DMS53 (cell line): ENCODE measurements at regions not wholly inside any gene's neighbourhood (a gene's known extent, or its start where the extent isn't known, plus 50 kb on each side); places are given as distances from the start of the nearest gene placed in this dataset.

Experiments
- DNase-seq: peaks from one replicate; lab custom pipeline; 2025; lab: John Stamatoyannopoulos, UW

GRCh38 chr1:216997831-216998230, 274.6 kb upstream of the ESRRG start:
- no peak for DNase-seq

DNA sequence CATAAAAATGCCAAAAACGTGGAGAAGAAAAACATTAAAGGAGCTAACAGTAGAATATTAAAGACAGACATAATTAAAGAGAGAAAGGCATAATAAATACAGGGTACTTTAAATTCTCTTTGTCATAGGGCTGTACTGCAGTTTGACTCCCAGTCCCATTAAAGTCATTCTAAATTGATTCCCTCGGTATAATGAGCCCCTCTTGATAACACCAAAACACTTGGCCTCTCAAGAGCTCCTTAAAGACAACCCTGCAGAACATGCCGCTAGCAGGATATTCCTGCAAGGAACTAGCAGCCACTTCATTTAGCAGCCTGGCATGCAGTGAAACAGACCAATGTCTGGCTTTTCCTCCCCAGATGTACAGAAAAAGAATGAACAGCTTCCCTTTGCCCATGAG, 273.8 kb upstream of the ESRRG start:
- DNase-seq: no peak

- DNase-seq: no peak
Measured at GRCh38 chr1:216984536-216984935, 261.3 kb upstream of the ESRRG start.

DNA sequence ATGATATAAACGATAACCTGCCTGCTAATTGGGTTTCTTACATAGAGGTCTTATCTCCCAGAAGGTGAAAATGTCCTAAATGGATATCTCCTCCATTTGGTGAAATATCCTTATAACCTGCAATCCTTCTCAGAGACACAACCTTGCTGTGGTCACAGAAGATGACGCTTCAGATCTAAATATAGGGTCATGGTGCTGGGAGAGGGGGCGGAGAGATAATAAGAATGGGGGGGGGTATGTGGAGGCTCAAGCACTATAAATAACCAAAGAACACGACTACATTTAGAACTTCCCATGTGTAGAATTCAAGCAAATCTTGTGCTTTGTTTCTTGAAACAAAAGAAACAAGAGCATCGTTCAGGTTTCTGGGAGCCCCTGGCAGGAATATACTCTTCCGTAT, 260.6 kb upstream of the ESRRG start:
- DNase-seq: no peak

DNA sequence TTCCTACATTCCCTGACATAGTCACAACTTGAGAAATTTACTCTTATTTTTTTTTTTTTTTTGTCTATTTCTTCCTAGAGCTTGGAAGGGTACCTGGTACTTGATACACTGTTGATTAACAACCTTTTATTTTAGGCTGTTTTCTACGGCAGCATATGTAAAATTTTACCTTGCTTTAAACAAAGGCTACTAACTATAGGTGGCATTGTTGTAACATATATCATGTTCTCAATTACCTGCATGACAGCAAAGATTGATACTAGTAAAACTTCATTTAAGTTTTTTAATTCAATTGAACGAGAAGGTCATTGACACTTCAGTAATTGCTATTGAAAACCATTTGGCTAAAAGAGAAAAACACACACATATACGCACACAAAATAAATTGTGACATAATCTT, 238.3 kb upstream of the ESRRG start:
- peak; percentile 13 for DNase-seq

GRCh38 chr1:216960716-216961115, 237.5 kb upstream of the ESRRG start:
- no peak for DNase-seq

DNA sequence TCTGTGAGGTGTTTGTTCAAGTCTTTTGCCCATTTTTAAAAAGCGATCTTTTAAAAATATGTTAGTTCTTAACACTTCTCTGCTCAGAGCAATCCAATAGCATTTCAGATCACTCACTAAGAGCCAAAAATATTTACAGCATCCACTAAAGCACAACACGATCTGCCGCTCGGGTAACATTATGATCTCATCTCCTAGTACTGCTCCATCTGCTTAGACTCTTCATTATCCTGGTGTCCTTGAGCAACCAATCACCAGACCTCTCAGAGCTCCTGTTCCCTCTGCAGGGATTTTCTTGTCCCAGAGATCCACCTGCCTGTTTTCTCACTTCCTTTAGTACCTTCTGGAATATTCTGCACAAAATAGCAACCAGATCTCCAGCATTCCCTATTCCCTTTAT, 235.3 kb upstream of the ESRRG start:
- no peak for DNase-seq

DNA sequence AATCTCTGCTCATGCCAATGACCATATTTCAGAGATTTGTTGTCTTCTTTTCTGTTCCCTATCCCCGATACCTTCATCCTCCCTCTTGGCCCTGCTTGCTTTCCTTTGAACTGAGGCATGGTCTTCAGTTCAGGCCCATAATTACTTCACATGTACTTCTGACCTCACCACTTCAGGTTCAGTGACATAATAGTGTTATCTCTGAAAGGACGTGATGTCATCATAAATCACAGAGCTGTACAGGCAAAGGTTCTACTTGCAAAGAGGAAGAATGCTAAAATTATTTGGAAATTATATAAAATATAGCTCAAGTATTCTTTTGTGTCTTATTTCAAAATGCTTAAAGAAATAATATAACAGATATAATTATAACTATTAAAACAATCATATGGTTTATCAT, 230.3 kb upstream of the ESRRG start:
- DNase-seq: no peak

- DNase-seq: no peak
Measured at GRCh38 chr1:216952864-216953263, 229.6 kb upstream of the ESRRG start.

- DNase-seq: no peak
Measured at GRCh38 chr1:216945538-216946080, 222.4 kb upstream of the ESRRG start.

DNA sequence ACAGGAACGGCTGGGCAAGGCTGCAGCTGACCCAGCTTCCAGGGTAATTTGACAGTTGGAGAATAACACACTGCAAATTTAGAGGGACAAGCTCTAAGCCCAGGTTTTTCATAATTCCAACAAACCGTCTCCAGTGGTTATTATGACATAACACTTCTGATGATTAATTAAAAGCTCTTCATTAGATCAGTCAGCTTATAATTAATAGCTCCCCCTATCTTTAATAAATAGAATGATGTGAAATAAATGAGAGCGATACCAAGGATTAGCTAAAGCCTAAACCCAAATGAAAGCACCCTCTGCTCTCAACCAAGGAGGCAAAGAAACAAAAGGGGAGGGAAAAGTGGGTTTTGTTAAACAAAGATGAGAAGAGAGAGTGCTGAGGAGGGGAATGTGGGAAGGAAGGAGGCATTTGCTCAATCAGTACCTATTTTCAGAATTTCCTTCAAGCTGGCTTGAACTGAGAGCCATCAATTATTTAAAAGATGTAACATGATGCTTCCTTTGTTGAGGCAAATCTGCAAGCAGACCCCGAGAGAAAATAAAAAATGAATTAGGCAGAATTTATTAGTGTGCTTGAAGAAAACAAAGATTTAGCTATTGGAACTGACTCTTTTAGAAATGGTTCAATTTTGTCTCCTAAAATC, 221.8 kb upstream of the ESRRG start:
- DNase-seq: no peak

DNA sequence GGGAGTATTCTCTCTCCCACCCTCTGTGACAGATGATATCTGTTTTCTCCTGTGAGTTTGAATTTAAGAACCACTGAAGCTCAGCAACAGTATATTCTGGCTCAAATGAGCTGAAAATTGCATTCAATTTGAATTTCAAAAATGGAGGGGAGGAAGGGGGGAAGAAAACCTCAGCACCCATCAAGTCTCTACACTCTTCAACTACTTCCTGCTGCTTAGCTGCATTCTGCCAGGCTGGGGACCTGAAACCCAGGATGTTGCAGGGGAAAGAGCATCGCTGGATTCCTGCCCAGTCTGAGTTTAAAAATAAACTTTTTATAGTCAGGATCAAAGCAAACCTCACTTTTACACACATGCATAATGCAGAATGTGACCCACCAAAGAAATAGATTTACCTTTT, 214.3 kb upstream of the ESRRG start:
- no peak for DNase-seq

DNA sequence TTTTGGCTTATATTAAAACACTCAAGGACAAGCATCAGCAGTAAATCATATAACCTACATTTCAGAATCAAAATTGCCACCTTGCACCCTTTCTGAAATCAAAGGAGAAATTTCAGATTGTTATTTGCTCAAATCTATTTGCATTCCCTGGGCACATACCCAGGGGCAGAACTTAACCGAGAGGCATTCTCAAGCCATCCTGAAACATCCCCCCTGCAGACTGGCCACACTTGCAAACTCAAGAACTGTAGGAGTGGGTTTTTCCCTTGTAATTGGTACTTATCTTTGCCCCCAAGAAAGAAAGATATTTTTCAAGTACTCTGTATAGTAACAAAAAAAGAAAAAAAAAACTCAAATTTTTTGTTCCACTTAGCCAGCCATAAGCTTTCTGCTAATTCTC, 213.6 kb upstream of the ESRRG start:
- no peak for DNase-seq

- DNase-seq: no peak
Measured at GRCh38 chr1:216935901-216936300, 212.7 kb upstream of the ESRRG start.

GRCh38 chr1:216932424-216932823, 209.2 kb upstream of the ESRRG start:
- DNase-seq: no peak

DNA sequence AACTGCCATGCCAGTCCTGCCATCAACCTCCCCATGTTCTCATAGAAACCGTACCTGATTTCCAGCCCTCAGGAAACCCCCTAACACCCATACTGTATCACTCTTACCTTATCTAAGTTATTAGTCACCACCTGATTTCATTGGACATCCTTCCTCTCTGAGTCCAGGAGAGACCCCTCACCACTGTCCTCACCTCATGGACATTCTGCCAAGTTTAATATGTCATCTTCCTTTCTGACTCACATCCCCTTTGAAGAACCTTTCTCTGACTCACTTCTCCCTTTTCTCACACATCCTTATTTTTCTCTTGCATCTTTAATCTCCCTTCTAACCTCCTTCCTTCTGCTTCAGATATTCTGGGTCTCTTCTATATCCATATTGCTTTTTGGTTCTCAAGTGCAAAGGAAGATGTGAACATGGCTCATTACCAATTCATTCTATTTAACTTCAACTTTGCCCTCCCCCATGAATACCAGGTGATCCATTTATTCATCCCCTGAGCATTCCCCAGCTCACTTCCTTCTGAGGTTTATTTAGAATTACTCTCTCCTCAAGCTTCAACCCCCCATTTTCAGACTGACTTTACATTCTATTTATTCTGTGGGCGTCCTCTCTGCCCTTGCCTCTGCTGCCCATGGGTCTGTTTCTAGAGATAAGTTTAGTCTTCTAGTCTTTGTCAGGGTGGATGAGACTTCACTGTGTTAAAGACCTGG, 206.8 kb upstream of the ESRRG start:
- peak; percentile 12 for DNase-seq

DNA sequence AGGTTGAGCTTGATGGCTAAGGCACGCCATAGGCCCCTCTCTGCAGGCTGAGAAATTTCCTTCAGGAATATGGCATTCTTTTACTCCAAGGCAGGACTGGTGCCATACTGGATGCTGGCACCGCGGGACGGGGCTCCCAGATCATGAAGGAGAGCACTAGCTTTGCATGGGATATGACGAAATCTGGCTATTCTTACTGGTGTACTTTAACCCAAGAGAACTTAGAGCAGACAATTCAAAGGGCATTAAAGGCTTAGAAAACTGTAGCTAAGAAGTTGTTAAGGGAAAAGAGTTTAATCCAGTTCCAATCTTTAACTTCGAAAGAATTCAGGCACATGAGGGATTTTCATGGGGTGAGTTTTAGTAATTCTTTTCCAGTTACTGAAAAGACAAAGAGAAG, 204.4 kb upstream of the ESRRG start:
- DNase-seq: no peak

GRCh38 chr1:216926720-216927510, 203.7 kb upstream of the ESRRG start:
- DNase-seq: no peak

- no peak for DNase-seq
Measured at GRCh38 chr1:216925962-216926625, 202.9 kb upstream of the ESRRG start.

DNA sequence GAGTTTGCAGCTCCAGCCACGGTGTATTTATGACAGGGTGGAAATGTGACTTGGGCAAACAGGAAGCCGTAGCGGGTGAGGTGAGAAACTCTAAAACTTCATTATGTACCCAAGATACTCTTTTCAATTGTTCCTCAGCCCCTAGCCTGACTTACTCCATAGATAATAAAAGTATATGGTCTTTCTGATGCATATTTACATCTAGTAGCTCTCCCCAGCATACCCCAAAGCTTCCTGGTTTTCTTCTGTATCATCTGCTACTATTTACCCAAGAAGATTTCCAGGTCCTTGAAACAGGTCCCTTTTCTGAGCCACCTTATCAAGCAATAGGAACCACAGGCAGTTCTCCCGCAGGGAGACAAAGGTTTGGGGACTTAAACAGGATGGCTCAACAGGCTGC, 201.5 kb upstream of the ESRRG start:
- peak; percentile 82 for DNase-seq

- DNase-seq: no peak
Measured at GRCh38 chr1:216923601-216924000, 200.4 kb upstream of the ESRRG start.

GRCh38 chr1:216922406-216922805, 199.2 kb upstream of the ESRRG start:
- no peak for DNase-seq
